ENCODE measurements at regions not wholly inside any gene's neighbourhood (a gene's known extent, or its start where the extent isn't known, plus 50 kb on each side); places are given as distances from the start of the nearest gene placed in this dataset.

DNA sequence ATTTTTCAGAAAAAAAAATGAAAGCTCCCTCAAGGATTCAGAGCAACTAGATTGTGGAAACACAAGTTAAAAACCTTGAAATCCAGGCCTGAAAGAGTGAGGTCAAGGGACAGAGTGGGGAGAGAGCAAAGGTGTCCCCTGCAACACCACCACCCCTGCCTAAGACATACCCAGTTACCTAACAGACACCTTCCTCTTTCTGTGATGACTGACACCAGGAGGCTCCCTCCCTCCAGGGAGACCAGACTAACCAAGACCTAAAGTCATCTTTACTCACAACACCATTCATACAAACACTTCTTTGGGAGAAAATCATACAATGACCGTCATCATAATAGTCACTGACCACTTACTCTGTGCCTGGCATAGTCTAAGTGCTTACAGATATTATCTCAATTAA lies 151.8 kb upstream of the NABP1 start:
- no peak for DNase-seq (ENCODE audit: low spot score in 2 of 2)
- H3K27me3 ChIP-seq: no peaks in the 10 kb centered on the region
- TF ChIP-seq, protein P1, sequence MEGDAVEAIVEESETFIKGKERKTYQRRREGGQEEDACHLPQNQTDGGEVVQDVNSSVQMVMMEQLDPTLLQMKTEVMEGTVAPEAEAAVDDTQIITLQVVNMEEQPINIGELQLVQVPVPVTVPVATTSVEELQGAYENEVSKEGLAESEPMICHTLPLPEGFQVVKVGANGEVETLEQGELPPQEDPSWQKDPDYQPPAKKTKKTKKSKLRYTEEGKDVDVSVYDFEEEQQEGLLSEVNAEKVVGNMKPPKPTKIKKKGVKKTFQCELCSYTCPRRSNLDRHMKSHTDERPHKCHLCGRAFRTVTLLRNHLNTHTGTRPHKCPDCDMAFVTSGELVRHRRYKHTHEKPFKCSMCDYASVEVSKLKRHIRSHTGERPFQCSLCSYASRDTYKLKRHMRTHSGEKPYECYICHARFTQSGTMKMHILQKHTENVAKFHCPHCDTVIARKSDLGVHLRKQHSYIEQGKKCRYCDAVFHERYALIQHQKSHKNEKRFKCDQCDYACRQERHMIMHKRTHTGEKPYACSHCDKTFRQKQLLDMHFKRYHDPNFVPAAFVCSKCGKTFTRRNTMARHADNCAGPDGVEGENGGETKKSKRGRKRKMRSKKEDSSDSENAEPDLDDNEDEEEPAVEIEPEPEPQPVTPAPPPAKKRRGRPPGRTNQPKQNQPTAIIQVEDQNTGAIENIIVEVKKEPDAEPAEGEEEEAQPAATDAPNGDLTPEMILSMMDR (IDR thresholded peaks at IDR 0.05): no peak
- TF ChIP-seq POLR2A (IDR thresholded peaks at IDR 0.05): no peak
- no peak for TF ChIP-seq POLR2AphosphoS5 (IDR thresholded peaks at IDR 0.05)
- H3K4me1 ChIP-seq: no peaks in the 10 kb centered on the region
- no peaks in the 10 kb centered on the region for H3K36me3 ChIP-seq
- no peak overlapping the region for H3K27ac ChIP-seq
- intact Hi-C loops (cut with DNase I; ENCODE audit: low total_unique reads): no loop called here
- no peaks in the 10 kb centered on the region for H3K9me3 ChIP-seq
- H3K4me3 ChIP-seq: no peak overlapping the region

DNA sequence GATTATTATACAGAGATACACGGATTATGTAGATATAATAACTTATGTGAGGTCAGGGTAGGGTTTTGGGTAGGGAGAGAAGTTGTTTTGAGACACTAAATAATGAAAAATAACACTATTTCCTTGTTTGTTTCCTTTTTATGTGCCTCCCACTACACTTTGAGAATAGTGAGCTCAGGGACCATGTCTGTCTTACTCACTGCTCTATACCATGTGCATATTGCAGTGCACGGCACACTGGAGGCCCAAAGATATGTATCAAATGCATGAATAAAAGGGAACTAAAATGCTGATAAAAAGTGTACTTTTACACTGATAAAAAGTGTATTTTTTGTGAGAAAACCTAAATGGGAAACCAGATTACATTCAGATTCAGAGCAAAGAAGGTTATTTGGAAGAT lies 151.4 kb upstream of the NABP1 start:
- Histone ChIP-seq H3K27me3 (no peaks in the 10 kb centered on the region), H3K4me1 (no peaks in the 10 kb centered on the region), H3K4me3 (no peak overlapping the region), H3K9me3 (no peaks in the 10 kb centered on the region), H3K27ac (no peak overlapping the region), H3K36me3 (no peaks in the 10 kb centered on the region)
- DNase-seq (ENCODE audit: low spot score in 2 of 2): no peak
- TF ChIP-seq POLR2A (IDR thresholded peaks at IDR 0.05) (no peak), POLR2AphosphoS5 (IDR thresholded peaks at IDR 0.05) (no peak)
- TF ChIP-seq, protein P1 (IDR thresholded peaks at IDR 0.05): no peak
- intact Hi-C loops (cut with DNase I; ENCODE audit: low total_unique reads): no loop called here

DNA sequence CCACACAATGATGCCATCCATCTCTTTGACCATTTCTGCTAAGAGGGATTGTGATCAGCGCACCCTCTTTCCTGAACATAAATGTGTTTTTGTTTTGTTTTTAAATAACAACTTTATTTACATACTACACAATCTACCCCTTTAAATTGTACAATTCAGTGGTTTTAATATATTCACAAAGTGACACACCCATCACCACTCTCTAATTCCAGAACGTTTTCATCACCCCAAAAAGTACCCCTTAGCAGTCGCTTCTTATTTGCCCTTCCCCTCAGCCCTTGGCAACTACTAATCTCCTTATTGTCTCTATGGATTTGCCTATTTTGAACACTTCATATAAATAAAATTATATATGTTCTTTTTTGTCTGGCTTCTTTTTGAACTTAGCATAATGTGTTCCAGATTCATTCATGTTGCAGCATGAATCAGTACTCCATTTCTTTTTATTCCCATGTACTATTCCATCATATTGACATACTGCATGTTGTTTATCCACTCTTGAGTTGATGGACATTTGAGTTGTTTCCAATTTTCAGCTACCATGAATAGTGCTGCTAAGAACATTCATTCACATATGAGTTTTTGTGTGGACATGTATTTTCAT lies 150.9 kb upstream of the NABP1 start:
- Histone ChIP-seq H3K9me3 (no peaks in the 10 kb centered on the region), H3K4me3 (no peak overlapping the region), H3K27me3 (no peaks in the 10 kb centered on the region), H3K4me1 (no peaks in the 10 kb centered on the region), H3K27ac (no peak overlapping the region), H3K36me3 (no peaks in the 10 kb centered on the region)
- TF ChIP-seq POLR2A (IDR thresholded peaks at IDR 0.05) (no peak), POLR2AphosphoS5 (IDR thresholded peaks at IDR 0.05) (no peak)
- TF ChIP-seq, protein P1 (IDR thresholded peaks at IDR 0.05): no peak
- DNase-seq (ENCODE audit: low spot score in 2 of 2): no peak
- intact Hi-C loops (cut with DNase I; ENCODE audit: low total_unique reads): no loop called here

DNA sequence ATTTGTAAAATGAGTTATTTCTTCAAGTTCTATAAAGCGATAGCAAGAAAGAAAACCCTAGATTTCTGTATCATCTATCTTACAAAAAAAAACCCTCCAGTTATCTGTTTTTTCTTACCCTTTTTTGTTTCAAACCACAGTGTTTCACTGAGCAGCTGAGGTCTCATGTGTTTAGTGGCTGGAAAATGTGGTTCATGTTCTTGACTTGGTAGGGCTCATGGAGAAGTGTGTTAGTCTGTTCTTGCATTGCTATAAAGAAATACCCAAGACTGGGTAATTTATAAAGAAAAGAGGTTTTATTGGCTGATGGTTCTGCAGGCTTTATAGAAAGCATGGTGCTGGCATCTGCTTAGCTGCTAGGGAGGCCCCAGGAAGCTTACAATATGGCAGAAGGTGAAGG lies 147.3 kb upstream of the NABP1 start:
- Histone ChIP-seq H3K9me3 (no peaks in the 10 kb centered on the region), H3K27me3 (no peaks in the 10 kb centered on the region), H3K4me3 (no peak overlapping the region), H3K4me1 (no peaks in the 10 kb centered on the region), H3K27ac (no peak overlapping the region), H3K36me3 (no peaks in the 10 kb centered on the region)
- no peak for DNase-seq (ENCODE audit: low spot score in 2 of 2)
- no peak for TF ChIP-seq POLR2AphosphoS5 (IDR thresholded peaks at IDR 0.05)
- no peak for TF ChIP-seq POLR2A (IDR thresholded peaks at IDR 0.05)
- TF ChIP-seq, protein P1 (IDR thresholded peaks at IDR 0.05): no peak
- intact Hi-C loops (cut with DNase I; ENCODE audit: low total_unique reads): no loop called here

DNA sequence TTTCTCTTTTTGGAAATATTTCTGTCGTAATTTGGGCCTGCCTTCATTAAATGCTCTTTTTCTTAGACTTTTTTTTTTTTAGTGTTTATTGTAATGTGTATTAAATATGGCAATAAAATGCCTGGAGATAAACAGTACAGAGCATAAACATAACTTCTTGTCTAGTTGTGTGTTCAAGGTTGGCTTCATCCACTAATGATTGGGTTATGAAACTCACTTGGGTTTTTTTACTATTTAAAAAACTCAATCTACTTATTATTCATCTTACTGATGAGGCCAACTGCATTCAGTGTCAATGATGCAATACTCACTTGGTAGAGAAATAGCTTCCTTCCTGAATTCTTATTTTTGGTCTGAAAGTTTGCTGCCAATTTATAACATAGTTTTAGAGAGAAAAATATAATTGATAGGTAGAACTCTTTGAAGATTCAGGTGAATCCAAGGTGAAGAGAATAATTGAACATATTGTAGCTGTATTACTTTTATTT lies 144.2 kb upstream of the NABP1 start:
- Histone ChIP-seq H3K9me3 (no peaks in the 10 kb centered on the region), H3K27me3 (no peaks in the 10 kb centered on the region), H3K36me3 (no peaks in the 10 kb centered on the region), H3K27ac (no peak overlapping the region), H3K4me3 (no peak overlapping the region), H3K4me1 (no peaks in the 10 kb centered on the region)
- no peak for DNase-seq (ENCODE audit: low spot score in 2 of 2)
- intact Hi-C loops (cut with DNase I; ENCODE audit: low total_unique reads): loop anchor here (2.0 kb wide), 1 partner anchor 15 kb away; no protein-coding TSS in a partner anchor
- TF ChIP-seq POLR2A (IDR thresholded peaks at IDR 0.05) (no peak), POLR2AphosphoS5 (IDR thresholded peaks at IDR 0.05) (no peak)
- TF ChIP-seq, protein P1 (IDR thresholded peaks at IDR 0.05): no peak
